Kidney (tissue), 13 donors: ENCODE measurements at regions not wholly inside any gene's neighbourhood (a gene's known extent, or its start where the extent isn't known, plus 50 kb on each side); places are given as distances from the start of the nearest gene placed in this dataset.

ENCODE experiments used
- DNase-seq, 5 donors: peaks; one replicate each; pipeline ENCODE4 v3.0.0-alpha.2; 2013 to 2020
- FAIRE-seq: peaks from 2 replicates; lab custom pipeline; 2012; peaks lifted over from hg19 to GRCh38; lab: Jason Lieb, UNC
- H3K27ac ChIP-seq, 2 donors: one replicate each; pipeline ENCODE4 v1.7.0; 2013; ENCODE audit warnings: low read depth in 2 of 2, low read length in 2 of 2, inconsistent platforms in 1 of 2
- H3K27me3 ChIP-seq: one replicate; pipeline ENCODE4 v1.7.1; 2013; ENCODE audit warnings: low read length, inconsistent platforms; ENCODE audit not compliant: control insufficient read depth, insufficient read depth
- H3K36me3 ChIP-seq, 3 donors: one replicate each; pipeline versions ENCODE4 v1.7.0 to v1.7.1; 2013; ENCODE audit warnings: low read length in 3 of 3, control low read depth in 1 of 3, inconsistent platforms in 1 of 3; ENCODE audit not compliant: insufficient read depth in 3 of 3, control insufficient read depth in 2 of 3
- H3K4me1 ChIP-seq, 3 donors: one replicate each; pipeline versions ENCODE4 v1.7.0 to v1.7.1; 2013; ENCODE audit warnings: low read length in 3 of 3, inconsistent platforms in 1 of 3, low read depth in 1 of 3; ENCODE audit not compliant: control insufficient read depth in 2 of 3, insufficient read depth in 2 of 3
- H3K4me3 ChIP-seq, 3 donors: one replicate each; pipeline versions ENCODE4 v1.7.0 to v1.8.1; 2013; ENCODE audit warnings: low read length in 3 of 3, control low read depth in 1 of 3, inconsistent platforms in 1 of 3
- H3K9ac ChIP-seq, 3 donors: one replicate each; pipeline versions ENCODE4 v1.7.0 to v1.7.1; 2013; ENCODE audit warnings: low read length in 3 of 3, control low read depth in 1 of 3, inconsistent platforms in 1 of 3
- H3K9me3 ChIP-seq, 3 donors: one replicate each; pipeline versions ENCODE4 v1.7.0 to v1.7.1; 2013; ENCODE audit warnings: low read length in 3 of 3, control low read depth in 1 of 3, inconsistent platforms in 1 of 3; ENCODE audit not compliant: control insufficient read depth in 2 of 3, insufficient read depth in 1 of 3
- intact Hi-C: fragments of 100-400 bp; cut with DNase I; formaldehyde crosslinking; loops from one replicate; pipeline ENCODE4 v1.11.1; 2022
- TF ChIP-seq, protein P1 (sequence below): IDR thresholded peaks from 3 replicates; pipeline ENCODE4 v1.5.1; 2012; ENCODE audit warnings: mild to moderate bottlenecking, moderate library complexity, borderline replicate concordance; ENCODE audit not compliant: insufficient read depth; ENCODE audit errors: extremely low read depth
- donor health status: control.
- donor health status: control.
- donor health status: control.
- donor health status: control.
- donor health status: control.
- donor health status: DM: yes; HTN: yes; CAD: no.
- donor health status: Normal renal cell carcinoma (clear cell type).

DNA sequence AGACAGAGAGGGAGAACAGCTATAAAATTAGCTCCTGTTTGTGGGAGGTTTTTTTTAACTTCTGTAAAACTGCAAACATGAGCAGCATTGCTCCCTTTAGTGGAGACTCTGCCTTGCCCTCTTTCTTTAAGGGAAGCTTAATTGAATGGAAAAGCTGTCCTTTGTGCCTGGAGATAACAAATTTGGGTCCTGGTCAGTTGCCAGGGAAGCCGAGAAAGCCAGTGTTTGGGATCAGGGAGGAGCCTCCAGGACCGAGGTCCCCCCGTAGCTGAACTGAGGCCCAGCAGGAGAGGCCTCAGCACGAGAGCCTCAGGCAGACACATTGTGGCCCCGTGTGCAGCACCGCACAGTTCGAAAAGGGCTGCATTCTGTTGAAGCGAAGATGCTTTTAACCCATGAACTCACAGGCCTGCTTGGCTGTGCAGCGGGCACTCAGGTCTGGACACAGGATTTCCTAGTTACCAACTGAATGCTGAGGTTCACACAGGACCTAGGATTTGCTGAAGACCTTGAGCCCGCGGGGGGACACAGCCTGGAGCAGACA, 369.7 kb downstream of the DCDC2C start:
- H3K4me3 ChIP-seq, result no peak overlapping the region
- H3K9ac ChIP-seq, result no peak overlapping the region
- TF ChIP-seq, protein P1, sequence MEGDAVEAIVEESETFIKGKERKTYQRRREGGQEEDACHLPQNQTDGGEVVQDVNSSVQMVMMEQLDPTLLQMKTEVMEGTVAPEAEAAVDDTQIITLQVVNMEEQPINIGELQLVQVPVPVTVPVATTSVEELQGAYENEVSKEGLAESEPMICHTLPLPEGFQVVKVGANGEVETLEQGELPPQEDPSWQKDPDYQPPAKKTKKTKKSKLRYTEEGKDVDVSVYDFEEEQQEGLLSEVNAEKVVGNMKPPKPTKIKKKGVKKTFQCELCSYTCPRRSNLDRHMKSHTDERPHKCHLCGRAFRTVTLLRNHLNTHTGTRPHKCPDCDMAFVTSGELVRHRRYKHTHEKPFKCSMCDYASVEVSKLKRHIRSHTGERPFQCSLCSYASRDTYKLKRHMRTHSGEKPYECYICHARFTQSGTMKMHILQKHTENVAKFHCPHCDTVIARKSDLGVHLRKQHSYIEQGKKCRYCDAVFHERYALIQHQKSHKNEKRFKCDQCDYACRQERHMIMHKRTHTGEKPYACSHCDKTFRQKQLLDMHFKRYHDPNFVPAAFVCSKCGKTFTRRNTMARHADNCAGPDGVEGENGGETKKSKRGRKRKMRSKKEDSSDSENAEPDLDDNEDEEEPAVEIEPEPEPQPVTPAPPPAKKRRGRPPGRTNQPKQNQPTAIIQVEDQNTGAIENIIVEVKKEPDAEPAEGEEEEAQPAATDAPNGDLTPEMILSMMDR, result no peak
- no peaks in the 10 kb centered on the region for H3K27me3 ChIP-seq
- intact Hi-C loops, result no loop called here
- H3K9me3 ChIP-seq, result no peaks in the 10 kb centered on the region
- FAIRE-seq (no peak), DNase-seq (no peak)
- H3K4me1 ChIP-seq, result no peaks in the 10 kb centered on the region
- H3K36me3 ChIP-seq, result no peaks in the 10 kb centered on the region
- H3K27ac ChIP-seq, result no peak overlapping the region

DNA sequence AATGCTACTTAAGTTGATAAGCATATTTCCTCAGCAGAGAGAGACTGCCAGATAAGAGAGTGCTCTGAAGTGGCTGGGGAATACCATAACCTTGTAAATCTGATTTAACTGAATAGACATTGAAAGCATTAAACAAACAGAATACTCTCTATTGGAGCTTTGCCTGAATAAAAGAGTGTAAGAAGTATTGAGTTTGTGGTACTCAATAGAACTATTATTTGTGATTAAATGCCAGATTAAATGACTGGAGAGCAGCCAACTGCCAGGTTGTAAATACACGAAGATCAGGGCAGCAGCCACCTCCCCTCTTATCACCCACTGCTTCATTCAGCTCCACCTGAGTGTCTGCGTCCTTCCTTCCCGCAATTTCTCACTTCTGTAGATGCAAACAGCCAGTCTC, 373.6 kb downstream of the DCDC2C start:
- Histone ChIP-seq H3K27me3 (no peaks in the 10 kb centered on the region), H3K36me3 (no peaks in the 10 kb centered on the region), H3K9ac (no peak overlapping the region), H3K4me3 (no peak overlapping the region), H3K4me1 (no peaks in the 10 kb centered on the region), H3K9me3 (no peaks in the 10 kb centered on the region), H3K27ac (no peak overlapping the region)
- FAIRE-seq, result no peak
- TF ChIP-seq, protein P1, result no peak
- DNase-seq, result no peak
- intact Hi-C loops, result no loop called here

DNA sequence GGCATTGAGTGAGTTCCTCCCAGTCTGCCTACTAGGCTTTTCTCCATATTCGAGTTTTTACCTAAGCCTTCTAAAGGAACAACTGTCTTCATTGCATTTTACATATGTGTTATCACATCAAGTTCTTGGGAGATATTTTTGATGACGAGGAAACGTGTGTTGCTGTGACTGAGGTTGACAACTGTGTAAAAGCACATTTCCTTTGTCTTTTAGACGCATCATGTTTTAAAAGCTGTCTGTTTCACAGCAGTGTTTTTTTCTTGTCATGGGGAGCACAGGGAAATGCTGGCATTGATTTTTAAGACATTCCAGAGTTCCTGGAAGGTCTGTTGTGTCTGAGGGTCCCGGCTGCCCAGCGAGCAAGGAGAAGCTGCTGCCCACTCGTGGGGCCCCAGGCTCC, 381.8 kb downstream of the DCDC2C start:
- no peak for FAIRE-seq
- H3K27me3 ChIP-seq, result no peaks in the 10 kb centered on the region
- intact Hi-C loops, result no loop called here

More for the DNA sequence above, 381.8 kb downstream of the DCDC2C start:
- H3K9me3 ChIP-seq, result no peaks in the 10 kb centered on the region
- H3K4me3 ChIP-seq, result no peak overlapping the region
- no peaks in the 10 kb centered on the region for H3K4me1 ChIP-seq
- no peak overlapping the region for H3K27ac ChIP-seq
- no peak overlapping the region for H3K9ac ChIP-seq
- no peak for DNase-seq
- TF ChIP-seq, protein P1, result no peak
- no peaks in the 10 kb centered on the region for H3K36me3 ChIP-seq
